Pancreas (tissue), 10 donors: ENCODE measurements at regions not wholly inside any gene's neighbourhood (a gene's known extent, or its start where the extent isn't known, plus 50 kb on each side); places are given as distances from the start of the nearest gene placed in this dataset.
"Not testable (repeated sequence)": the region's sequence is repeated elsewhere in the genome, so short reads cannot be mapped to it uniquely, and the experiment has no call there.

Experiments used
- ATAC-seq, 4 donors: fragments of 200-7000 bp; cut with Tn5 transposase; one replicate each; pipeline versions ENCODE4 v1.8.0 to v1.9.1; 2020; ENCODE audit warnings: mild to moderate bottlenecking in 4 of 4, moderate library complexity in 4 of 4
- DNase-seq, 6 donors: peaks; one replicate each; pipeline ENCODE4 v3.0.0-alpha.2; 2020
- FAIRE-seq: peaks from 2 replicates; lab custom pipeline; 2012; peaks lifted over from hg19 to GRCh38; lab: Jason Lieb, UNC
- H3K27ac ChIP-seq, 4 donors: fragments of 200-600 bp; sonication (generic); 1 replicate in 3 of 4; 2 replicates in 1 of 4; pipeline versions ENCODE4 v1.5.0 to v1.8.0; 2020
- H3K27me3 ChIP-seq, 4 donors: fragments of 200-600 bp; one replicate each; pipeline ENCODE4 v1.8.0; 2021
- H3K36me3 ChIP-seq, 3 donors: fragments of 200-600 bp; sonication (generic) in 1 of 3; one replicate each; pipeline versions ENCODE4 v1.5.0 to v1.8.0; 2020 to 2021
- H3K4me1 ChIP-seq, 3 donors: fragments of 200-600 bp; one replicate each; pipeline ENCODE4 v1.8.0; 2021
- H3K4me3 ChIP-seq, 4 donors: fragments of 200-600 bp; sonication (generic) in 2 of 4; one replicate each; pipeline versions ENCODE4 v1.5.0 to v1.8.0; 2020 to 2021
- H3K9me3 ChIP-seq, 4 donors: fragments of 200-600 bp; one replicate each; pipeline ENCODE4 v1.8.0; 2021
- CTCF ChIP-seq, 4 donors: fragments of 200-600 bp; sonication (generic) in 3 of 4; IDR thresholded peaks; one replicate each; pipeline versions ENCODE4 v1.5.0 to v1.8.0; 2021; ENCODE audit warnings: antibody characterized with exemption in 4 of 4
- WGBS, 2 donors: extraction: QIAGEN DNeasy Blood & Tissue Kit; methylation state at CpG; one replicate each; pipeline ENCODE4 v1.1.7; 2013; 5-methylcytosine and 5-hydroxymethylcytosine counted together
- intact Hi-C, 3 donors: fragments of 100-400 bp; cut with DNase I; formaldehyde crosslinking; loops; one replicate each; pipeline versions ENCODE4 v1.11.1 to v1.14.2; 2022
- donor health status: healthy with polysubstance abuse.
- donor health status: DM: no; HTN: no; CAD: no; lungs with moderate emphysema.
- donor health status: DM: no; HTN: no; CAD: no.
- donor health status: control.
- donor health status: control.
- donor health status: Bipolar disorder and iron deficiency.
- donor health status: DM: yes; HTN: yes; CAD: no.
- donor health status: DM: no; HTN: no; CAD: no.
- donor health status: DM: no; HTN: no; CAD: no.
- donor health status: DM: yes; HTN: yes; CAD: no.

DNA sequence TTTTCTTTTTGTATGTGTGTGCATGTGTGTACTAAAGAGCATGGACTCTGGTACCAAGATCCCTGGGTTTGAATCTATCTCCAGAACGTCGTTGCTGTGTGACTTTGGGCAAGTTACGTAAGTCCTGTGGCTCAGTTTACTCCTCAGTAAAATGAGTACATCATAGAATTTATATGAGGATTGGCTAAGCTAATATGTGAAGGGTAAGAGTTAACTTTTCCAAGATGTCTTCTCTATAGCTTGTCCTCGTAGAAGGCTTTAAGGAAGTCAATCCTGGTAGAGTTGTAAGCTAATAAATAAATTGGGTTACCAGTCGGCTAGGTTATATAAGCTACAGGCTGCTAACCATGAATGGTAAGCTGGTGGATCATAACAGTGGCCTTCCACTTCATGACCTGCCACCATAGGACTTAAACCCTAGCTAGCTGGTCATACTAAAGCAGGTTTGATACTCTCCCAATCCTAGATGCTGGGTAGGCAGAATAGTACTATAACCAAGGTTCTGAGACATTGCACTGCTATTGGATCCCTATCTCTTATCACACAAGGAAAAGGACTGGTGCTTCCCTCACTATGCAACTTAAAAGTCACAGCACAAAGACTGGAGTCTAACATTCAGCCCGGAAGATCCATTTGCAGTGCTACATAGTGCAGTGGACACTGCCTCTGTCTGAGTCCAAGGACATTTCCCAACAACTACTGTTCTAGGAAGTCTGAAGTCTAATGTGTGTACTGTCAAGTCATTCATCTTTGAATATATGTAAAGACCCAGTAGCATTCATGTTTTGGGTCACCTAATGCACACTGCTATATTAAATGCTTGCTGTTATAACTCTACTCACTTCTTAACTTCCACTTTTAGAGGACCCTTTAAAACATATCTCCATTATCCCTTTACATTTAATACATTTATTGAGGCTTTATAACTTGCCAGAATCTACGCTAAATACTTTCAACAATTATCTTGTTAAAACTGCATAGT, 156.2 kb downstream of the CRPPA start:
- H3K27me3 ChIP-seq: no peaks in the 10 kb centered on the region
- no peak overlapping the region for H3K4me3 ChIP-seq
- no peaks in the 10 kb centered on the region for H3K4me1 ChIP-seq
- ATAC-seq (no peak), DNase-seq (no peak), FAIRE-seq (no peak)
- H3K36me3 ChIP-seq: no peaks in the 10 kb centered on the region
- WGBS, 2 donors: 75 to 79% methylated on average over 7 of the region's 7 CpGs
- H3K27ac ChIP-seq: no peak overlapping the region
- no peaks in the 10 kb centered on the region for H3K9me3 ChIP-seq
- intact Hi-C loops: no loop called here
- TF ChIP-seq CTCF (IDR thresholded peaks at IDR 0.05): no peak

DNA sequence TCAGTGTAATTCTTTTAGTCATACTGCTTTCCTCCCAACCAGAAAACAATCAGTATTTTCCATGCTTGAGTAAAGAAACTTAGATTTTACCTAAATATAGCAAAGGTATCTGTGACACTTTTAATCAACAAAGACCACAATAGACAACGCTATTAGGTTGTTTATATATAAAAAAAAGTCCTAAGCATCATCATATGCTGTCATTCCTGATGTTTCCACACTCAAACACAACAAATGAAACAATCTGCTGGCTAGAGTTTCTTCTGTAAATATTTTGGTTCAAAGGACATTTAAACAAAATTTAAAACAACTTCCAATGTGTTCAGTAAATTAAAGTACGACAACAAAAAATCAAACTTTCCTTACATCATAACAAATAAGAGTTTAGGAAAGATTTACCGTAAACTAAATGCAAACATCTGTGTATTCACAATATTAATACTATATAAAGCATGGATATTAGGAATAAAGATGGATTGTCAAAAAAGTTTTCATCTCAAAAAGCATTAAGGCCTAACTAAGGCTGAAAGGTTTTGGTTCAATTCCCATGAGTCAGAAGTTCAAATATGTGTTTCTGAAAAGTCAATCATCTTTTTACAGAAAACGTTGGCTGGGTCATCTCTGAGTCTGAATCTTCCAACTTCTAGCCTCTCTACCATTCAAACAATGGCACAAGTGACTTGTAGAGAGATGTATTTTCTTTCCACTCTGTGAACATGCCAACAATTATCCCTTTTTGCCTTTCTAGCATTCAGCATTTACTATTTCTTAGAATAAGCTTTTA, 157.1 kb downstream of the CRPPA start:
- WGBS, 2 donors: 60 to 70% methylated on average over 4 of the region's 4 CpGs
- DNase-seq (no peak), ATAC-seq (no peak), FAIRE-seq (no peak)
- no peak for TF ChIP-seq CTCF (IDR thresholded peaks at IDR 0.05)
- no peaks in the 10 kb centered on the region for H3K36me3 ChIP-seq
- intact Hi-C loops: no loop called here
- H3K9me3 ChIP-seq: no peaks in the 10 kb centered on the region
- no peaks in the 10 kb centered on the region for H3K27me3 ChIP-seq
- no peak overlapping the region for H3K27ac ChIP-seq
- H3K4me3 ChIP-seq: no peak overlapping the region
- no peaks in the 10 kb centered on the region for H3K4me1 ChIP-seq

GRCh38 chr7:16263377-16263776, 158.0 kb downstream of the CRPPA start:
- H3K27ac ChIP-seq, H3K4me1 ChIP-seq, ATAC-seq, H3K9me3 ChIP-seq, H3K27me3 ChIP-seq, DNase-seq, intact Hi-C loops, FAIRE-seq, H3K4me3 ChIP-seq, H3K36me3 ChIP-seq: not testable (repeated sequence)
- 98% methylated on average over 6 of the region's 6 CpGs for WGBS, 2 donors

DNA sequence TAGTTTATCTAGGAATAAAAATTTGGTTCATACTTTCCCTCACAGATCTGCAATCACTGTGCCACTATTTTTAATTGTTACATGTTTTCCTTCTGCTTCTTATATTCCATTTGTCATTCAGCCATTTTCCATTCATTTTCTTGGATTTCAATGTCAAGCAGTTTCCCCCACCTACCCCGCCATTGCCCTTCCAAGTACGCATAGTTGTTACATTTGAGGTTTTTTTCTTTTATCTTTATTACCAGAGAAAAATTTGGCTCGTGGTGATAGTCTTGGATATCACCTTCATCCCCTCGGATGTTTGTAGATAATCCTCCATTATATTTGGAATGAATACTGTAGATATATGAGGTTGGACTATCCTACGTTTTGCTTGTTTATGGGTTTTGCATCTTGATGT, 159.7 kb downstream of the CRPPA start:
- FAIRE-seq: no peak

More for the DNA sequence above, 159.7 kb downstream of the CRPPA start:
- Histone ChIP-seq H3K36me3 (no peaks in the 10 kb centered on the region), H3K4me3 (no peak overlapping the region), H3K27me3 (no peaks in the 10 kb centered on the region), H3K4me1 (no peaks in the 10 kb centered on the region), H3K9me3 (no peaks in the 10 kb centered on the region), H3K27ac (no peak overlapping the region)
- intact Hi-C loops: no loop called here
- 82 to 84% methylated on average over 5 of the region's 5 CpGs for WGBS, 2 donors
- no peak for TF ChIP-seq CTCF (IDR thresholded peaks at IDR 0.05)
- DNase-seq: no peak
- ATAC-seq: no peak
